ENCODE measurements at regions not wholly inside any gene's neighbourhood (a gene's known extent, or its start where the extent isn't known, plus 50 kb on each side); places are given as distances from the start of the nearest gene placed in this dataset.

DNA sequence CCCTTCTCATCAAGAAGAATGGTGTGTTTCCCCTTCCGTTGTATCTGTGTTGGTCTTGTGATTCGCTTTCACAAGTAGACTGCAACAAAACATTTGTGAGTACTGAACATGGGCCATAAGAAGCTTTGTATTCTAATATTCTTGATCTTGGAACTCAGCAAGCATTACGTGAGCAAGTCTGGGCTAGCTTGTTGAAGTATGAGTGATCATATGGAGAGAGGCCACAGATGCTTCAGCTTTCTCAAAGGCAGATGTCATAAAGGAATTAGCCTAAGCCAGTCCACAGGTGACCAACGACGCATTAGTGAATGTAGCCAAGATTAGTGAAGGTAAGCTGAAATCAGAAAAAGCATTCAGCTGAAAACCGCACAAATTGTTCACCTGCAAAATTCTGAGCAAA, 609.6 kb upstream of the NEGR1 start:
- Mint-ChIP-seq H3K27me3 (ENCODE audit: low read depth) (no peaks in the 10 kb centered on the region), H3K4me3 (no peak overlapping the region), H3K4me1 (ENCODE audit: low read depth) (no peaks in the 10 kb centered on the region), H3K9me3 (peaks cover 2% of the 10 kb centered on the region), H3K27ac (no peak overlapping the region), H3K36me3 (ENCODE audit: low read depth) (no peaks in the 10 kb centered on the region)
- intact Hi-C loops (cut with micrococcal nuclease): no loop called here
- CTCF ChIA-PET: no interaction called here
- no peak for DNase-seq

DNA sequence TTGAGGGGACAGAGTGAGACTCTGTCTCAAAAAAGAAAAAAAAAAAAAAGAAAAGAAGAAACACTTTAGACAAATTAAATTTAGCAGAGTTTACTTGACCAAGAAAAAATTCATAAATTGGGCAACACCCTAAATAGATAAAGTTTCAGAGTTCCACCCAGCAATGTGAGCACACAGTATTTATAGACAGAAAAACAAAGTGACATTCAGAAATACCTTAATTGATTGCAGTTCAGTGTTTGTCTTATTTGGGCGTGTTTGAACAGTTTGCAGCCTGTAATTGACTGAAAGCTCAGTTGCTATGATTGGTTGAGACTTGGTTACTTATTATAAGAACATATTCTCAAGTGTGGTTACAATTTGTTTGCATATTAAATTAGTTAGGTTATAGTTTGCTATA, 603.5 kb upstream of the NEGR1 start:
- H3K27ac Mint-ChIP-seq: no peak overlapping the region
- no peaks in the 10 kb centered on the region for H3K4me1 Mint-ChIP-seq (ENCODE audit: low read depth)
- H3K9me3 Mint-ChIP-seq: no peaks in the 10 kb centered on the region
- no peak overlapping the region for H3K4me3 Mint-ChIP-seq
- CTCF ChIA-PET: no interaction called here
- no peaks in the 10 kb centered on the region for H3K36me3 Mint-ChIP-seq (ENCODE audit: low read depth)
- no peak for DNase-seq
- intact Hi-C loops (cut with micrococcal nuclease): no loop called here
- H3K27me3 Mint-ChIP-seq (ENCODE audit: low read depth): no peaks in the 10 kb centered on the region

DNA sequence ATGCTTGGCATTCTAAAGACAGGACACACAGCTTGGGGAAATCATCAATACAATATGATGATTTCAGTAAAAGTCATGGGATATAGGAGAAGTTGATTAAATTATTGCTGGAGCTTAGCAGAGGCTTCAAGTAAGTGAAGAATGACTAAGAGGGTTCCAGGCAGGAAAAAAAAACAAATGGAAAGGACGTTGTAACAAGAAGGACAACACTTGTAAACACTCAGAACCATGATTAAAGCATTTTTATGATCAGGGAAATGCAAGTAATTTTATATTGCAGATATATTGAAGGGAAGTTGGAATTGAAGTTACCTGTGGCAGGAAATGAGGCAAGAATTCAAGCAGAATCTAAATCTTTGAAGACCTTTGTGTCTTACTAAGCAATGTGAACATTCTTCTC, 602.7 kb upstream of the NEGR1 start:
- intact Hi-C loops (cut with micrococcal nuclease): no loop called here
- H3K27ac Mint-ChIP-seq: no peak overlapping the region
- H3K4me3 Mint-ChIP-seq: no peak overlapping the region
- no peaks in the 10 kb centered on the region for H3K9me3 Mint-ChIP-seq
- CTCF ChIA-PET: no interaction called here
- no peaks in the 10 kb centered on the region for H3K4me1 Mint-ChIP-seq (ENCODE audit: low read depth)
- no peak for DNase-seq
- no peaks in the 10 kb centered on the region for H3K36me3 Mint-ChIP-seq (ENCODE audit: low read depth)
- H3K27me3 Mint-ChIP-seq (ENCODE audit: low read depth): no peaks in the 10 kb centered on the region

- no peak overlapping the region for H3K4me3 Mint-ChIP-seq
- H3K27ac Mint-ChIP-seq: no peak overlapping the region
- no peaks in the 10 kb centered on the region for H3K9me3 Mint-ChIP-seq
- no peaks in the 10 kb centered on the region for H3K4me1 Mint-ChIP-seq (ENCODE audit: low read depth)
- no peaks in the 10 kb centered on the region for H3K27me3 Mint-ChIP-seq (ENCODE audit: low read depth)
- no peak for DNase-seq
- CTCF ChIA-PET: no interaction called here
- no peaks in the 10 kb centered on the region for H3K36me3 Mint-ChIP-seq (ENCODE audit: low read depth)
- intact Hi-C loops (cut with micrococcal nuclease): no loop called here
Measured at GRCh38 chr1:72869873-72870272, 587.5 kb upstream of the NEGR1 start.

DNA sequence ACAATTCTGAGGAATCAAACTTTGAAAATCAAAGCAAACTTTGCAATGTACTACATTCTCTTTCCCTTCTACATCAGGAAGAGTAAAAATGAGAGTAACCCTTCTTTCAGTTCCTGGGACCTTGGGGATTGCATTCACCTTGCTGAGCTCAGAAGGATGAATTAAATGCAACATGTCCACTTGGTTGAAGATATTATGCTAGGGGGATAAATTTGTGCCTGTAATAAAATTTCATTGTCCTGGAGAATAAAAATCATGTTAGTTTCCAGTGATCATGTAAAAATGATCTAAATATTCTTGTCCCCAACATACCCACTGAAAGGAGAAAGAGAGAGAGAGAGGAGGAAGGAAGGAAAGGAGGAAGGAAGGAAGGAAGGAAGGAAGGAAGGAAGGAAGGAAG, 587.1 kb upstream of the NEGR1 start:
- CTCF ChIA-PET: no interaction called here
- H3K4me3 Mint-ChIP-seq: no peak overlapping the region
- H3K9me3 Mint-ChIP-seq: no peaks in the 10 kb centered on the region
- intact Hi-C loops (cut with micrococcal nuclease): no loop called here
- no peaks in the 10 kb centered on the region for H3K4me1 Mint-ChIP-seq (ENCODE audit: low read depth)
- no peaks in the 10 kb centered on the region for H3K36me3 Mint-ChIP-seq (ENCODE audit: low read depth)
- H3K27me3 Mint-ChIP-seq (ENCODE audit: low read depth): no peaks in the 10 kb centered on the region
- no peak overlapping the region for H3K27ac Mint-ChIP-seq
- no peak for DNase-seq

DNA sequence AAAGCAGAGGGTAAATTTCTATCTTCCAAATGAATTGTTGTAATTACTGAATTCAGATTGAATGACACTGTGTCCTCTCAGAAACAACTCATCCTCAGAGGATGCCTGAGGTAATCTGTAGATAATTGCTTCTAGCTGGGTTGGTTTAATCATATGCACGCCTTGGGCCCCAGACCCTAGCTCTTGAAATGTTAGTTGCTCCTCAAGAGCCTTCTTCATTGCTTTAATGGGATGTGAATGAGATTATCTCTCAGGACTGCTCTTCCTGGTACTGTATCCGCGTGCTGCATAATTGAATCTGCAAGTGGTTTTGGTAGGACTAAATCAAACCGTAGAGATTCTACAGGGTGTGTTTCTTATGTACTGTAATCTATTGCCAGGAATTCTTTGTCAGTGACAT, 569.3 kb upstream of the NEGR1 start:
- intact Hi-C loops (cut with micrococcal nuclease): no loop called here
- H3K4me1 Mint-ChIP-seq (ENCODE audit: low read depth): no peaks in the 10 kb centered on the region
- CTCF ChIA-PET: interaction anchor here (0.6 kb wide), 1 partner anchor 22 kb away, joined by 3 read pairs; no protein-coding TSS in a partner anchor
- H3K9me3 Mint-ChIP-seq: peaks cover 5% of the 10 kb centered on the region
- no peak overlapping the region for H3K4me3 Mint-ChIP-seq
- no peak for DNase-seq
- H3K27me3 Mint-ChIP-seq (ENCODE audit: low read depth): no peaks in the 10 kb centered on the region
- no peaks in the 10 kb centered on the region for H3K36me3 Mint-ChIP-seq (ENCODE audit: low read depth)
- no peak overlapping the region for H3K27ac Mint-ChIP-seq

DNA sequence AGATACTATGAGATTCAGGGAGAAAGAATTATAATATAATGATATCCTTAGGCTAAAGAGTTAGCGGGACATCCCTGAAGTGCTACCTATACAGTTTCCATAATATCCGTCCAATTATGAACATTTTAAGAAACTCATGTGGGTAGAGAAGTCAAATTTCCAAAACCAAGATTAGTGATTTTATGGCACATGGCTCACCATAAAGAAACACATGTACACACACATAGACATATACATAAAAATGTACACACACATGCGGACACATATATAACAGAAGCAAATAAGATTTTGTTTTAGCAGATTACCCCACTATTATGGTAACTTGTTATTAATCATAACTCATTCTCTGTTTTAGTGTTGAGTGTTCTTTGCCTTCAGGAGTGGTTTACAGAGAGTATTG, 566.7 kb upstream of the NEGR1 start:
- CTCF ChIA-PET: no interaction called here
- Mint-ChIP-seq H3K9me3 (peaks cover 10% of the 10 kb centered on the region), H3K27me3 (ENCODE audit: low read depth) (no peaks in the 10 kb centered on the region), H3K27ac (no peak overlapping the region), H3K4me1 (ENCODE audit: low read depth) (no peaks in the 10 kb centered on the region), H3K4me3 (no peak overlapping the region), H3K36me3 (ENCODE audit: low read depth) (no peaks in the 10 kb centered on the region)
- intact Hi-C loops (cut with micrococcal nuclease): no loop called here
- DNase-seq: no peak

- no peaks in the 10 kb centered on the region for H3K36me3 Mint-ChIP-seq (ENCODE audit: low read depth)
- no peak overlapping the region for H3K4me3 Mint-ChIP-seq
Measured at GRCh38 chr1:72847651-72848050, 565.3 kb upstream of the NEGR1 start.

GRCh38 chr1:72846476-72847278, 564.3 kb upstream of the NEGR1 start:
- Mint-ChIP-seq H3K4me3 (no peak overlapping the region), H3K9me3 (peaks cover 10% of the 10 kb centered on the region), H3K27me3 (ENCODE audit: low read depth) (no peaks in the 10 kb centered on the region), H3K27ac (no peak overlapping the region), H3K4me1 (ENCODE audit: low read depth) (no peaks in the 10 kb centered on the region), H3K36me3 (ENCODE audit: low read depth) (no peaks in the 10 kb centered on the region)
- intact Hi-C loops (cut with micrococcal nuclease): no loop called here
- no peak for DNase-seq
- CTCF ChIA-PET: no interaction called here

More at GRCh38 chr1:72847651-72848050, 565.3 kb upstream of the NEGR1 start:
- DNase-seq: no peak
- no peak overlapping the region for H3K27ac Mint-ChIP-seq
- CTCF ChIA-PET: no interaction called here
- peaks cover 10% of the 10 kb centered on the region for H3K9me3 Mint-ChIP-seq
- intact Hi-C loops (cut with micrococcal nuclease): no loop called here
- H3K4me1 Mint-ChIP-seq (ENCODE audit: low read depth): no peaks in the 10 kb centered on the region
- no peaks in the 10 kb centered on the region for H3K27me3 Mint-ChIP-seq (ENCODE audit: low read depth)

- Mint-ChIP-seq H3K4me1 (ENCODE audit: low read depth) (no peaks in the 10 kb centered on the region), H3K4me3 (no peak overlapping the region), H3K9me3 (peaks cover 9% of the 10 kb centered on the region), H3K27ac (no peak overlapping the region), H3K27me3 (ENCODE audit: low read depth) (no peaks in the 10 kb centered on the region), H3K36me3 (ENCODE audit: low read depth) (no peaks in the 10 kb centered on the region)
- intact Hi-C loops (cut with micrococcal nuclease): no loop called here
- CTCF ChIA-PET: no interaction called here
- DNase-seq: no peak
Measured at GRCh38 chr1:72845981-72846380, 563.6 kb upstream of the NEGR1 start.

DNA sequence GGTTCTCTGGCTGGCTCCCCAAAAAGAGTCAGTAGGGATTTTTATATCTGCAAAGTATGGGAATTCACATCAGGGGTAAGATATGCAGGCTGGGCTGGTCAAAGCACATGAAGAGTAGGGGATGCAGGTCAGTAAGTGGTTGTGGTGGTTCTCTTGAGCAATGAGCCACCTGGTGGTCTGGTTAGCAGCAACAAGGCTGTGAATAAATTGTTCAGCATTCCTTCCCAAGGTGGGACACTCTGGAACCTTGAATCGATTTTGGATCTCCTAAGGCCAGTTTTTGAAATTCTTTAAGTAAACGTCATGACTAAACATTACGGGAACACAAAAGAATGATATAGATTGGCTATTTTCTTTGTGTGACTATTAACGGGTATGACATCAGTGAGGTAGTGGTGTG, 563.0 kb upstream of the NEGR1 start:
- H3K36me3 Mint-ChIP-seq (ENCODE audit: low read depth): no peaks in the 10 kb centered on the region
- H3K4me1 Mint-ChIP-seq (ENCODE audit: low read depth): no peaks in the 10 kb centered on the region
- H3K27me3 Mint-ChIP-seq (ENCODE audit: low read depth): no peaks in the 10 kb centered on the region
- H3K27ac Mint-ChIP-seq: no peak overlapping the region
- no peak for DNase-seq
- CTCF ChIA-PET: no interaction called here
- peaks cover 9% of the 10 kb centered on the region for H3K9me3 Mint-ChIP-seq
- intact Hi-C loops (cut with micrococcal nuclease): no loop called here
- no peak overlapping the region for H3K4me3 Mint-ChIP-seq

GRCh38 chr1:72837781-72838180, 555.4 kb upstream of the NEGR1 start:
- intact Hi-C loops (cut with micrococcal nuclease): no loop called here
- CTCF ChIA-PET: no interaction called here
- no peaks in the 10 kb centered on the region for H3K36me3 Mint-ChIP-seq (ENCODE audit: low read depth)
- no peaks in the 10 kb centered on the region for H3K27me3 Mint-ChIP-seq (ENCODE audit: low read depth)
- H3K4me3 Mint-ChIP-seq: no peak overlapping the region
- H3K9me3 Mint-ChIP-seq: peaks cover 19% of the 10 kb centered on the region
- no peaks in the 10 kb centered on the region for H3K4me1 Mint-ChIP-seq (ENCODE audit: low read depth)
- no peak for DNase-seq
- H3K27ac Mint-ChIP-seq: no peak overlapping the region

GRCh38 chr1:72830606-72831390, 548.5 kb upstream of the NEGR1 start:
- CTCF ChIA-PET: no interaction called here
- Mint-ChIP-seq H3K4me1 (ENCODE audit: low read depth) (no peaks in the 10 kb centered on the region), H3K4me3 (no peak overlapping the region), H3K9me3 (peaks cover 32% of the 10 kb centered on the region), H3K36me3 (ENCODE audit: low read depth) (no peaks in the 10 kb centered on the region), H3K27me3 (ENCODE audit: low read depth) (no peaks in the 10 kb centered on the region), H3K27ac (no peak overlapping the region)
- intact Hi-C loops (cut with micrococcal nuclease): no loop called here
- no peak for DNase-seq

Data from activated naive CD4-positive, alpha-beta T cell treated with anti-CD3 and anti-CD28 coated beads for 36 hours (primary cell).